ENCODE measurements at regions not wholly inside any gene's neighbourhood (a gene's known extent, or its start where the extent isn't known, plus 50 kb on each side); places are given as distances from the start of the nearest gene placed in this dataset.

DNA sequence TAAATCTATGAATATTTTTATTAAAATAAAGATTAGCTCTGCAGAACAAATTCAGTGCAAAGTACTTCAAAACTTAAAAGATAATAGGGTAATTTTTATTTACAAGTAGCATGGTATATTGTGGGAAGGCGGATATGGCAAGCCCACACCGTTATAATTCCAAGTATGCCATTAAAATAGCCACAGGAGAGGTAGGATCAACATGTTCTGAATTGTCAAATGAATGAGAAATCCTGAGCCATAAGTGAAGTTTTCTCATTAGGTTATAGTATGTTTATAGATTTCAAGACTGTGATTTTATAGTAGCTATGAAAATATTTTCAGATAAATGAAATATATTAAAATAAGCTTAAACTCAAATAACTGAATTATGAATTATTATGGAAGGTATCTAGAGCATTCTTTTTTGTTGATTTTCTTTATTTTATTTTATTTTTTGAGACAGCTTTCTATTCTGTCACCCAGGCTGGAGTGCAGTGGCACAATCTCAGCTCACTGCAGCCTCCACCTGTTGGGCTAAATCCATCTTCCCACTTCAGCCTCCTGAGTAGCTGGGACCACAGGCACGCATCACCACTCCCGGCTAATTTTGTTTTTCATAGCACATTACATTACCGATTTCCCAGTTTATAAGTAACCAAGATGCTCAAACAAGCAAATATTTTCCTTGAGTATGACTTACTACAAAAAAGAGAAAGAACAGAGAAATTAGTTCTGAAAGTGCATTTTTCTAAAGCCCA lies 956.6 kb downstream of the GATA3 start:
- no peak overlapping the region for H3K27ac ChIP-seq (ENCODE audit: insufficient read depth, low read length, poor library complexity, severe bottlenecking)
- Mint-ChIP-seq H3K36me3 (no peaks in the 10 kb centered on the region), H3K27me3 (no peaks in the 10 kb centered on the region), H3K9me3 (peaks cover 0 to 2% (median 0%) of the 10 kb centered on the region in 7 donors), H3K27ac (no peak overlapping the region), H3K4me3 (peak overlapping the region in 2 of 4 donors; percentile 2 to 42), H3K4me1 (peaks cover 21 to 62% (median 31%) of the 10 kb centered on the region in 4 donors)
- DNase-seq, result no peak
- H3K36me3 ChIP-seq (ENCODE audit: control insufficient read depth, insufficient read depth, low read length), result no peaks in the 10 kb centered on the region
- H3K4me3 ChIP-seq (ENCODE audit: low read depth, low read length), result no peak overlapping the region
- peaks cover 21% of the 10 kb centered on the region for H3K4me1 ChIP-seq (ENCODE audit: control insufficient read depth, insufficient read depth, low read length, poor library complexity, severe bottlenecking)
- H3K9me3 ChIP-seq (ENCODE audit: control insufficient read depth in 2 of 2, low read length in 2 of 2), result no peaks in the 10 kb centered on the region
- H3K27me3 ChIP-seq (ENCODE audit: control insufficient read depth, insufficient read depth, low read length), result no peaks in the 10 kb centered on the region
- ATAC-seq (ENCODE audit: low read depth in 2 of 2), result no peak

DNA sequence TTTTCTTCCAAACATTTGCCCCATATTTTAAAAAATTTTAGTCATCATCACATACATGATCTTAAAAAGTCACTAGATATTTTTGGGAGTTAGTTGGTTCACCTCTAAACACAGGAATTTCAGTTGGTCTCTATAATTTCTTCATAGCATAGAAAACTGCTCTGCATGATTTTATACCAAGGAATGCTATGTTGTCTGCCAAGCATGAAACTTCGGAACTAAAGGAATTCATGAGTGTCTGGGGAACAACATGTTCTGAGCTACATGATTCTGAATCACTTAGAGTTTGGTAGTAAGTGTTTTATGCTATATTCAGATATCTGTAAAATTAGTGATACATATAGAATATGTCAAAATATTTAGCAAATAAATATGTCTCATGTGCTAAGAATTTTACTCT lies 957.8 kb downstream of the GATA3 start:
- no peaks in the 10 kb centered on the region for H3K27me3 Mint-ChIP-seq
- no peaks in the 10 kb centered on the region for H3K36me3 ChIP-seq (ENCODE audit: control insufficient read depth, insufficient read depth, low read length)
- no peak overlapping the region for H3K4me3 Mint-ChIP-seq
- no peak overlapping the region for H3K4me3 ChIP-seq (ENCODE audit: low read depth, low read length)
- H3K36me3 Mint-ChIP-seq, result no peaks in the 10 kb centered on the region
- H3K9me3 ChIP-seq (ENCODE audit: control insufficient read depth in 2 of 2, low read length in 2 of 2), result no peaks in the 10 kb centered on the region
- no peak overlapping the region for H3K27ac ChIP-seq (ENCODE audit: insufficient read depth, low read length, poor library complexity, severe bottlenecking)
- no peak for ATAC-seq (ENCODE audit: low read depth in 2 of 2)
- peaks cover 21% of the 10 kb centered on the region for H3K4me1 ChIP-seq (ENCODE audit: control insufficient read depth, insufficient read depth, low read length, poor library complexity, severe bottlenecking)
- H3K4me1 Mint-ChIP-seq, result peaks cover 21 to 52% (median 31%) of the 10 kb centered on the region in 4 donors
- DNase-seq, result no peak
- no peaks in the 10 kb centered on the region for H3K27me3 ChIP-seq (ENCODE audit: control insufficient read depth, insufficient read depth, low read length)
- no peak overlapping the region for H3K27ac Mint-ChIP-seq
- H3K9me3 Mint-ChIP-seq, result peaks cover 0 to 3% (median 0%) of the 10 kb centered on the region in 7 donors

DNA sequence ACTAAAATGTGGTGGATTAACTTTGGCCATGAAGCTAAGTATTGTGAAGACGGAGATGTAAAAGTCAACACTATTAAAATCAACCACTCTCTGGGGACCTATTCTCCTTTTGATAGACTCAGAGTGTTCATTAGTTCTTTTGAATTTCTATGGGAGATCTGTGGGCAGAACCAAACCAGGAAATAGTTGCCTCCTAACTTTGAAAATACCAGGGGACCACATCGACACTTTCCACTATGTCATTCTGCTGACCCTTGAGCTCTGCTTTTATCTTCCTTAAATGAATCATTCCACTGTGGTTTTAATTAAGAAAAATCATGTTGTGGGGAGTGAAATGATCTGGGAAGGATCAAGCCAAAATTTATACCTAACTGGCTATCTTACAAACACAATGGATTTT lies 960.5 kb downstream of the GATA3 start:
- Mint-ChIP-seq H3K4me1 (peaks cover 10 to 26% (median 16%) of the 10 kb centered on the region in 4 donors), H3K4me3 (peak overlapping the region in 2 of 4 donors; percentile 11 to 56), H3K27me3 (no peaks in the 10 kb centered on the region), H3K27ac (peak overlapping the region in 1 of 3 donors; percentile 8), H3K9me3 (peaks cover 0 to 3% (median 0%) of the 10 kb centered on the region in 7 donors), H3K36me3 (no peaks in the 10 kb centered on the region)
- Histone ChIP-seq H3K4me1 (ENCODE audit: control insufficient read depth, insufficient read depth, low read length, poor library complexity, severe bottlenecking) (peaks cover 6% of the 10 kb centered on the region), H3K27ac (ENCODE audit: insufficient read depth, low read length, poor library complexity, severe bottlenecking) (peak overlapping the region; percentile 61), H3K4me3 (ENCODE audit: low read depth, low read length) (peak overlapping the region; percentile 61), H3K36me3 (ENCODE audit: control insufficient read depth, insufficient read depth, low read length) (no peaks in the 10 kb centered on the region), H3K9me3 (ENCODE audit: control insufficient read depth in 2 of 2, low read length in 2 of 2) (no peaks in the 10 kb centered on the region), H3K27me3 (ENCODE audit: control insufficient read depth, insufficient read depth, low read length) (no peaks in the 10 kb centered on the region)
- DNase-seq, result no peak
- ATAC-seq (ENCODE audit: low read depth in 2 of 2), result no peak

DNA sequence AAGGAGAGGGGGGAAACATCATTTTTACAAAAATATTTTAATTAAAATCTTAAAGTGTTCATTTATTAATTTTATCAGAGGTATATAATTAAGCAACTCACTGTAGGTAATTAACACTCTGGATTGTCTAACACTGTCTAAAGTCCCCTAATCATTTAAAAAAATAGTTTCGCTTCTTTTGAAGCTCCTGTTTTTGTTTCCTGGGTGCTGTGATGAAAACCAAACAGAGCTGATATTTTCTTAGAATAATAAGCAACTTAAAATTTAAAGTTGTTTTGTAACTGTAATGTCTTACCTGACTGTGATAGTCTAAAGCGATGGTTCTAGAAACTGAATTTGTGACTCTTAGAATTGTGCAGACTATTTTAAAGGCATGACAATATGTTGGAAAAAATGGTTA lies 961.0 kb downstream of the GATA3 start:
- DNase-seq (no peak), ATAC-seq (ENCODE audit: low read depth in 2 of 2) (peak in 1 of 2 donors; percentile 33)
- peaks cover 0 to 3% (median 0%) of the 10 kb centered on the region in 7 donors for H3K9me3 Mint-ChIP-seq
- no peaks in the 10 kb centered on the region for H3K9me3 ChIP-seq (ENCODE audit: control insufficient read depth in 2 of 2, low read length in 2 of 2)
- H3K27me3 ChIP-seq (ENCODE audit: control insufficient read depth, insufficient read depth, low read length), result no peaks in the 10 kb centered on the region
- H3K4me3 Mint-ChIP-seq, result no peak overlapping the region
- peaks cover 6 to 22% (median 12%) of the 10 kb centered on the region in 4 donors for H3K4me1 Mint-ChIP-seq
- H3K4me3 ChIP-seq (ENCODE audit: low read depth, low read length), result peak overlapping the region; percentile 61
- H3K4me1 ChIP-seq (ENCODE audit: control insufficient read depth, insufficient read depth, low read length, poor library complexity, severe bottlenecking), result peaks cover 2% of the 10 kb centered on the region
- no peaks in the 10 kb centered on the region for H3K36me3 ChIP-seq (ENCODE audit: control insufficient read depth, insufficient read depth, low read length)
- no peaks in the 10 kb centered on the region for H3K27me3 Mint-ChIP-seq
- no peaks in the 10 kb centered on the region for H3K36me3 Mint-ChIP-seq
- peak overlapping the region; percentile 61 for H3K27ac ChIP-seq (ENCODE audit: insufficient read depth, low read length, poor library complexity, severe bottlenecking)
- peak overlapping the region in 1 of 3 donors; percentile 43 for H3K27ac Mint-ChIP-seq

DNA sequence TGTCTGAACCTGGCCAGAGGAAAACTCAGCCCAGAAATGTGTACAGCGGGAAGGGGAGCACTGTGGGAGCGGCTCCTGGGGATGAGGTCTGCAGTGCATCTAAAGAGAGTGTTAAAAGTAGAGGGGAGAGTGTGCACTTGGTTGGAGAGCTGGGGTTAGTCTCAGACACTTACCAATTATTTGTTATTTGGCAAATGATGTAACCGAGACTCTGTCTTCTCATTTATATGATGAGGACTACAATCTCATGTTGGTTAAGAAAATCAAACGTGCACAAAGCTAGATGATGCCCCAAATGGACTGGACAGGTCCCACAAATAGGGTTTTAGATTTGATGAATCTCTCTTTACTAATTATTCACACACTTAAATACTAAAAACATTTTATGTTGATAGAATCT lies 962.4 kb downstream of the GATA3 start:
- no peaks in the 10 kb centered on the region for H3K36me3 Mint-ChIP-seq
- Histone ChIP-seq H3K4me3 (ENCODE audit: low read depth, low read length) (peak overlapping the region; percentile 61), H3K36me3 (ENCODE audit: control insufficient read depth, insufficient read depth, low read length) (no peaks in the 10 kb centered on the region), H3K27ac (ENCODE audit: insufficient read depth, low read length, poor library complexity, severe bottlenecking) (peak overlapping the region; percentile 42), H3K4me1 (ENCODE audit: control insufficient read depth, insufficient read depth, low read length, poor library complexity, severe bottlenecking) (no peaks in the 10 kb centered on the region), H3K9me3 (ENCODE audit: control insufficient read depth in 2 of 2, low read length in 2 of 2) (no peaks in the 10 kb centered on the region), H3K27me3 (ENCODE audit: control insufficient read depth, insufficient read depth, low read length) (no peaks in the 10 kb centered on the region)
- H3K9me3 Mint-ChIP-seq, result peaks cover 0 to 3% (median 0%) of the 10 kb centered on the region in 7 donors
- H3K27ac Mint-ChIP-seq, result peak overlapping the region; percentile 7 to 55 (median 45)
- no peaks in the 10 kb centered on the region for H3K27me3 Mint-ChIP-seq
- DNase-seq, result no peak
- H3K4me1 Mint-ChIP-seq, result peaks cover 0 to 19% (median 12%) of the 10 kb centered on the region in 4 donors
- H3K4me3 Mint-ChIP-seq, result peak overlapping the region; percentile 22 to 72 (median 46)
- ATAC-seq (ENCODE audit: low read depth in 2 of 2), result no peak

DNA sequence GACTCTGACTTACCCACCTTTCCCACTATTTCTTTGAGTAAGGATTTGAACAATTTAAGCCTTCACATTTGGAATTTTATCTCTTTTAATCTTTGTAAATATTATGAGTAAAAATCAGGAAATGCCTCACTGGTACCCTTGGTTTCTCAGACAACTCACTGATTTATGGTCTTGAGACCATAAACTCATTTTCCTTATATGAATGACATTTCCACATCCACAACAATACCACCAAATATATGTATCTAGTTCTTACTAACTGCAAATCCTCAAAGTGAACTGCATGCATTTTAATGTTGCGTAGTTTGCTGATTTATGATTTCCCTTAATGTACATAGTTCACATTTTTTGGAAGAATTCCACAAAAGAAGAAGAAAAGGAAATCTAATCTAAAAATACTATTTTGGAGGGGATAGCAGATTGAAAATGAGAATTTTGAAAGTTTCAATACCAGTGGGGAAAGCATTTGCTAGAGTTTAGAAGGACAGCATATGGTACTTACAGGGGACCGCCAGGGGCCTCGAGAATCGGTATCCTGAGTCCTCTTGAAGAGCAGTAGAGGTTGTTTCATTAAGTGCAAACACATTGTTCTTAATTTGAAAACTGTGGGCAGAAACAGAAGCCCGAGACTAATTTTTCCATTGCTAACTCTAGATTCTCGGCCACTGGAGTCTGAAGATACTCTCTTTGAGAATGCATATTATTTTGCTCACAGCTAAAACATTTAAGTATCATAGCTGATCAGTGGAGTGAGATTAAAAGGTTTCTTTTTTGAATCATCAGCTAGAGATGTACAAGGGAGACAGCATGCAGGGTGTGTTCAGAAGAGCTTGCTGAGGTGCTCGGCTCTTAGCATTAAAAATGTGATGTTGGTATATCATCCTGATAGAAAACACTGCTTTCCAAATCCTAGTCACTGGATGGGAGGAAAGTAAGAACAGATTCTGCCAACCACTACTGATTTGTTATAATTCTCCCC lies 964.0 kb downstream of the GATA3 start:
- Mint-ChIP-seq H3K36me3 (no peaks in the 10 kb centered on the region), H3K9me3 (peaks cover 0 to 3% (median 0%) of the 10 kb centered on the region in 7 donors), H3K27me3 (no peaks in the 10 kb centered on the region), H3K4me1 (peaks cover 0 to 21% (median 15%) of the 10 kb centered on the region in 4 donors), H3K27ac (peak overlapping the region in 2 of 3 donors; percentile 69 to 82), H3K4me3 (peak overlapping the region; percentile 44 to 71 (median 64))
- ATAC-seq (ENCODE audit: low read depth in 2 of 2), result no peak
- H3K27me3 ChIP-seq (ENCODE audit: control insufficient read depth, insufficient read depth, low read length), result no peaks in the 10 kb centered on the region
- H3K4me3 ChIP-seq (ENCODE audit: low read depth, low read length), result peak overlapping the region; percentile 61
- no peaks in the 10 kb centered on the region for H3K9me3 ChIP-seq (ENCODE audit: control insufficient read depth in 2 of 2, low read length in 2 of 2)
- no peak for DNase-seq
- H3K4me1 ChIP-seq (ENCODE audit: control insufficient read depth, insufficient read depth, low read length, poor library complexity, severe bottlenecking), result no peaks in the 10 kb centered on the region
- H3K36me3 ChIP-seq (ENCODE audit: control insufficient read depth, insufficient read depth, low read length), result no peaks in the 10 kb centered on the region
- peak overlapping the region; percentile 30 for H3K27ac ChIP-seq (ENCODE audit: insufficient read depth, low read length, poor library complexity, severe bottlenecking)

DNA sequence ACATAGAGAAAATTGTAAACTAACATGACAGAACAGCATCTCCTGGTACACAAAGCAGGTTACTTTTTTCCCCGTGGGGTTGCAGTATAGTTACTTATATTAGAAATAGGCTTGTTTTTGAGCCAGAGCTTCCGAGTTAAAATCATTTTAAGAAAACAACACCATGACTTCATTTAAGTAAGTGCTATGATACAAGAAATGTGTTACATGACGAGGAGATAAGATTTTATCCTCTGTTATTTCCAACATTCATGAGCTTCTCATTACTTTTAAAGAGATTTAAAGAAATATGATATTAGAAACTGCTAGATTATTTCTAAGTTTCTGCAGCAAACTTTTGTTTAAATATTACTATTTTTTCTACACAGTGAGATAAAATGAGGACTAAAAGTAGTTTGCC lies 968.7 kb downstream of the GATA3 start:
- H3K27ac ChIP-seq (ENCODE audit: insufficient read depth, low read length, poor library complexity, severe bottlenecking), result no peak overlapping the region
- no peaks in the 10 kb centered on the region for H3K27me3 ChIP-seq (ENCODE audit: control insufficient read depth, insufficient read depth, low read length)
- no peaks in the 10 kb centered on the region for H3K36me3 ChIP-seq (ENCODE audit: control insufficient read depth, insufficient read depth, low read length)
- Mint-ChIP-seq H3K27me3 (peaks cover 10% of the 10 kb centered on the region), H3K4me3 (no peak overlapping the region), H3K36me3 (no peaks in the 10 kb centered on the region), H3K27ac (peak overlapping the region in 1 of 3 donors; percentile 13), H3K4me1 (peaks cover 0 to 13% (median 7%) of the 10 kb centered on the region in 4 donors), H3K9me3 (peaks cover 0 to 2% (median 0%) of the 10 kb centered on the region in 7 donors)
- no peak for DNase-seq
- no peak overlapping the region for H3K4me3 ChIP-seq (ENCODE audit: low read depth, low read length)
- no peaks in the 10 kb centered on the region for H3K4me1 ChIP-seq (ENCODE audit: control insufficient read depth, insufficient read depth, low read length, poor library complexity, severe bottlenecking)
- no peak for ATAC-seq (ENCODE audit: low read depth in 2 of 2)
- no peaks in the 10 kb centered on the region for H3K9me3 ChIP-seq (ENCODE audit: control insufficient read depth in 2 of 2, low read length in 2 of 2)
